Adrenal gland (tissue), 9 donors: ENCODE measurements at regions not wholly inside any gene's neighbourhood (a gene's known extent, or its start where the extent isn't known, plus 50 kb on each side); places are given as distances from the start of the nearest gene placed in this dataset.
"Not testable (repeated sequence)": the region's sequence is repeated elsewhere in the genome, so short reads cannot be mapped to it uniquely, and the experiment has no call there.

Experiments used
- DNase-seq, 7 donors: peaks; one replicate each; pipeline ENCODE4 v3.0.0-alpha.2; 2019 to 2020
- H3K27ac ChIP-seq, 5 donors: fragments of 200-600 bp; sonication (generic) in 4 of 5; 1 replicate in 3 of 5; 2 replicates in 2 of 5; pipeline versions ENCODE4 v1.5.1 to v1.8.0; 2016 to 2020; ENCODE audit warnings: mild to moderate bottlenecking in 1 of 5
- H3K27me3 ChIP-seq: fragments of 200-600 bp; 2 replicates; pipeline ENCODE4 v1.8.0; 2021
- H3K36me3 ChIP-seq, 2 donors: fragments of 200-600 bp; replicated peaks in 1 of 2; 1 replicate in 1 of 2; 2 replicates in 1 of 2; pipeline versions ENCODE4 v1.5.1 to v1.8.0; 2018 to 2022
- H3K4me1 ChIP-seq, 2 donors: fragments of 200-600 bp; replicated peaks in 1 of 2; 1 replicate in 1 of 2; 2 replicates in 1 of 2; pipeline versions ENCODE4 v1.5.1 to v1.8.0; 2018 to 2021
- H3K4me3 ChIP-seq, 4 donors: fragments of 200-600 bp; sonication (generic) in 3 of 4; one replicate each; pipeline ENCODE4 v1.5.1; 2016 to 2018
- H3K9me3 ChIP-seq, 3 donors: fragments of 200-600 bp; sonication (generic) in 1 of 3; replicated peaks in 1 of 3; 1 replicate in 2 of 3; 2 replicates in 1 of 3; pipeline versions ENCODE4 v1.5.1 to v1.8.0; 2016 to 2021
- CTCF ChIP-seq, 6 experiments: fragments of 450-650 bp in 4 of 6; fragments of 200-600 bp in 2 of 6; sonication (generic) in 1 of 6; IDR thresholded peaks; 1 replicate in 5 of 6; 2 replicates in 1 of 6; pipeline versions ENCODE4 v1.5.1 to v1.8.0; 2016 to 2021; ENCODE audit warnings: antibody characterized with exemption in 6 of 6, mild to moderate bottlenecking in 2 of 6, moderate library complexity in 1 of 6
- POLR2A ChIP-seq, 2 donors: fragments of 450-650 bp; IDR thresholded peaks; one replicate each; pipeline ENCODE4 v1.6.1; 2017; ENCODE audit warnings: antibody characterized with exemption in 2 of 2, mild to moderate bottlenecking in 2 of 2, moderate library complexity in 1 of 2
- WGBS, 4 donors: extraction: QIAGEN DNeasy Blood & Tissue Kit in 2 of 4; methylation state at CpG; one replicate each; pipeline versions ENCODE4 v1.1.5 to v1.1.7; 2013 to 2017; 5-methylcytosine and 5-hydroxymethylcytosine counted together
- intact Hi-C, 2 donors: fragments of 100-400 bp; cut with DNase I; formaldehyde crosslinking; loops; one replicate each; pipeline versions ENCODE4 v1.14.1 to v1.15.0; 2022 to 2023
- donor health status: healthy with polysubstance abuse.
- donor health status: Bipolar disorder and iron deficiency.
- donor health status: DM: yes; HTN: yes; CAD: no.
- donor health status: DM: no; HTN: no; CAD: no.
- donor health status: DM: no; HTN: no; CAD: no.

GRCh38 chr7:21336743-21337142 lies 91.1 kb upstream of the SP4 start:
- DNase-seq = no peak
- H3K27ac ChIP-seq = no peak overlapping the region
- H3K4me3 ChIP-seq = no peak overlapping the region
- no peak for TF ChIP-seq POLR2A (IDR thresholded peaks at IDR 0.05)
- no peak for TF ChIP-seq CTCF (IDR thresholded peaks at IDR 0.05)
- intact Hi-C loops = no loop called here
- H3K9me3 ChIP-seq = no peaks in the 10 kb centered on the region
- WGBS, 4 donors = 76 to 83% (median 79%) methylated on average over 7 of the region's 7 CpGs
- H3K4me1 ChIP-seq = no peaks in the 10 kb centered on the region
- no peaks in the 10 kb centered on the region for H3K27me3 ChIP-seq
- no peaks in the 10 kb centered on the region for H3K36me3 ChIP-seq

DNA sequence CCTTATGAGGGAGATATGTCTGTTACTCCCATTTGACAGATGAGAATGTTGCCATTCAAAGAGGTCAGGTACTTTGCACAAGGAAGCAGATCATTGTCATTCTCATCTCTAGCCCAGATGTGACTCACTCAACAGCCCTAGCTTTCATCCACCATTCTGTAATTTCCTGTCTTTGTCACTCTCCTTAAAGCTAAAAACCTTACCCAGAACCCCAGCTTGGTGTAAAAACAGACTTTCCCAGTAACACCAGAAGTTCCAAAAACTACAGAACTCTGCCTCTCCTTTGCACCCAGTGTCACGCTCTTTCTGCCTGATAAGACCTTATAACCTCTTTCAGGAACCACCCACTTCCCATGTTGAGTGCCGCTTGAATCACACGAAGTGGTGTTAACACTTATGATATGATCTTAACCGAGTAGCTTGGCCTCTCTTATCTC lies 89.1 kb upstream of the SP4 start:
- H3K27me3 ChIP-seq = no peaks in the 10 kb centered on the region
- WGBS, 4 donors = 54 to 67% (median 61%) methylated on average over 4 of the region's 4 CpGs
- intact Hi-C loops = no loop called here
- TF ChIP-seq POLR2A (IDR thresholded peaks at IDR 0.05) = no peak
- TF ChIP-seq CTCF (IDR thresholded peaks at IDR 0.05) = no peak
- no peak overlapping the region for H3K27ac ChIP-seq
- H3K4me1 ChIP-seq = no peaks in the 10 kb centered on the region
- no peak overlapping the region for H3K4me3 ChIP-seq
- no peaks in the 10 kb centered on the region for H3K36me3 ChIP-seq
- no peak for DNase-seq
- H3K9me3 ChIP-seq = no peaks in the 10 kb centered on the region

DNA sequence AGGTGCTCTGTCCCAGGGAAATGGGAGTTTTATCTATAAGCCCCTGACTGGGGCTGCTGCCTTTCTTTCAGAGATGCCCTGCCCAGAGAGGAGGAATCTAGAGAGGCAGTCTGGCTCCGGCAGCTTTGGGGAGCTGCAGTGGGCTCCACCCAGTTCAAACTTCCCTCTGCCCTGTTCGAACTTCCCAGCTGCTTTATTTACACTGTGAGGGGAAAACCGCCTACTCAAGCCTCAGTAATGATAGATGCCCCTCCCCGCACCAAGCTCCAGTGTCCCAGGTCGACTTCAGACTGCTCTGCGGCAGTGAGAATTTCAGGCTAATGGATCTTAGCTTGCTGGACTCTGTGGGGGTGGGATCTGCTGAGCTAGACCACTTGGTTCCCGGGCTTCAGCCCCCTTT lies 83.0 kb upstream of the SP4 start:
- H3K27me3 ChIP-seq, DNase-seq, intact Hi-C loops, H3K9me3 ChIP-seq, H3K4me1 ChIP-seq, H3K36me3 ChIP-seq, H3K27ac ChIP-seq, H3K4me3 ChIP-seq: not testable (repeated sequence)
- 23 to 38% (median 30%) methylated on average over 6 to 7 of the region's 7 CpGs for WGBS, 4 donors

- intact Hi-C loops = no loop called here
- Histone ChIP-seq H3K27me3 (peaks cover 5% of the 10 kb centered on the region), H3K36me3 (no peaks in the 10 kb centered on the region), H3K4me1 (no peaks in the 10 kb centered on the region), H3K4me3 (no peak overlapping the region), H3K27ac (no peak overlapping the region), H3K9me3 (no peaks in the 10 kb centered on the region)
- 65 to 79% (median 77%) methylated on average over 8 to 9 of the region's 9 CpGs for WGBS, 4 donors
- no peak for TF ChIP-seq POLR2A (IDR thresholded peaks at IDR 0.05)
- TF ChIP-seq CTCF (IDR thresholded peaks at IDR 0.05) = no peak
- no peak for DNase-seq
Measured at GRCh38 chr7:21345361-21345760, 82.5 kb upstream of the SP4 start.

GRCh38 chr7:21346297-21346696 lies 81.6 kb upstream of the SP4 start:
- Histone ChIP-seq H3K27me3 (peaks cover 5% of the 10 kb centered on the region), H3K36me3 (no peaks in the 10 kb centered on the region), H3K4me1 (no peaks in the 10 kb centered on the region), H3K27ac (no peak overlapping the region), H3K9me3 (no peaks in the 10 kb centered on the region), H3K4me3 (no peak overlapping the region)
- TF ChIP-seq CTCF (IDR thresholded peaks at IDR 0.05) (no peak), POLR2A (IDR thresholded peaks at IDR 0.05) (no peak)
- DNase-seq = no peak
- intact Hi-C loops = no loop called here
